ENCODE measurements at regions not wholly inside any gene's neighbourhood (a gene's known extent, or its start where the extent isn't known, plus 50 kb on each side); places are given as distances from the start of the nearest gene placed in this dataset.

GRCh38 chr6:168725802-168726201 is 284.8 kb downstream of the SMOC2 start:
- DNase-seq (ENCODE audit: low read depth, low spot score): no peak

- DNase-seq (ENCODE audit: low read depth, low spot score): no peak
These were observed 283.9 kb downstream of the SMOC2 start for GRCh38 chr6:168724669-168725570.

GRCh38 chr6:168724033-168724432 is 283.0 kb downstream of the SMOC2 start:
- DNase-seq (ENCODE audit: low read depth, low spot score): no peak

GRCh38 chr6:168722397-168722796 is 281.4 kb downstream of the SMOC2 start:
- DNase-seq (ENCODE audit: low read depth, low spot score): no peak

GRCh38 chr6:168721571-168721970 is 280.6 kb downstream of the SMOC2 start:
- no peak for DNase-seq (ENCODE audit: low read depth, low spot score)

- DNase-seq (ENCODE audit: low read depth, low spot score): no peak
These were observed 278.9 kb downstream of the SMOC2 start for GRCh38 chr6:168719901-168720300.

GRCh38 chr6:168718821-168719475 is 278.0 kb downstream of the SMOC2 start:
- DNase-seq (ENCODE audit: low read depth, low spot score): no peak
